ENCODE measurements at regions not wholly inside any gene's neighbourhood (a gene's known extent, or its start where the extent isn't known, plus 50 kb on each side); places are given as distances from the start of the nearest gene placed in this dataset.
"Not testable (repeated sequence)": the region's sequence is repeated elsewhere in the genome, so short reads cannot be mapped to it uniquely, and the experiment has no call there.

DNA sequence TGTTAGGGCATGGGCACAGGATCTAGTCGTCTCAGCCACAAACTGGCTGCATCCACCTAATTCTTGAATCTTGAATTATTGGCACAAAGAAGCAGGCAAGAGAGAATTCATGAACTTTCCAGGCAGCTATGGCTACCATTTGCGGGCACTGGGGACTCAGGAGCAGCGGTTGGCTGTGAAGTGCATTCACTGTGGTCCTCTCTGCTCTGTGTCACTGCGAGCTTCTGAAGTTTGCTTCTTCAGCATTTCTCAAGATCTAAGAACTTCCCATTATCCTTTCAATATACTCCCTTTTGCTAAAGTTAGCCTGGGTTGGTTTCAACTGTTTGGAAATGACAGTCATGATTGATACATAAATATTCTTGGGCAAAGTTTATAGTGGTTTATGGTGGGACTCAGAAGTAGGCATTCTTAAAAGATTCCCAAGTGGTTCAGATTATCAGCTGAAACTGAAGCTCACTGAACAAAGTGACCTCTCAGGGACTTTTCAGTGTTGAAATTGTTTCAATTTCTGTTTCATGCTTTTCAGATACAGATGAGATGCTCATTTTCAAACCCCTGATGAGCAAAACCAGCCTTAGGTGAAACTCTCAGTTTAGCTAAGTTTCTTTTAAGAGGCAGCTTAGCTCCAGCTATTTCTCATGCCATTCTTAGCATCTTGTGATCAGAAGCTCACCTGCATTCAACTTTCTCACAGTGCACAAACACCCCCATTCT lies 1258.3 kb upstream of the GYPC start:
- TF ChIP-seq, protein P1, sequence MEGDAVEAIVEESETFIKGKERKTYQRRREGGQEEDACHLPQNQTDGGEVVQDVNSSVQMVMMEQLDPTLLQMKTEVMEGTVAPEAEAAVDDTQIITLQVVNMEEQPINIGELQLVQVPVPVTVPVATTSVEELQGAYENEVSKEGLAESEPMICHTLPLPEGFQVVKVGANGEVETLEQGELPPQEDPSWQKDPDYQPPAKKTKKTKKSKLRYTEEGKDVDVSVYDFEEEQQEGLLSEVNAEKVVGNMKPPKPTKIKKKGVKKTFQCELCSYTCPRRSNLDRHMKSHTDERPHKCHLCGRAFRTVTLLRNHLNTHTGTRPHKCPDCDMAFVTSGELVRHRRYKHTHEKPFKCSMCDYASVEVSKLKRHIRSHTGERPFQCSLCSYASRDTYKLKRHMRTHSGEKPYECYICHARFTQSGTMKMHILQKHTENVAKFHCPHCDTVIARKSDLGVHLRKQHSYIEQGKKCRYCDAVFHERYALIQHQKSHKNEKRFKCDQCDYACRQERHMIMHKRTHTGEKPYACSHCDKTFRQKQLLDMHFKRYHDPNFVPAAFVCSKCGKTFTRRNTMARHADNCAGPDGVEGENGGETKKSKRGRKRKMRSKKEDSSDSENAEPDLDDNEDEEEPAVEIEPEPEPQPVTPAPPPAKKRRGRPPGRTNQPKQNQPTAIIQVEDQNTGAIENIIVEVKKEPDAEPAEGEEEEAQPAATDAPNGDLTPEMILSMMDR (IDR thresholded peaks at IDR 0.05; ENCODE audit: low read depth, low read length) = no peak
- no peak for DNase-seq (ENCODE audit: low read depth, low spot score)
- no peak overlapping the region for H3K4me3 ChIP-seq (ENCODE audit: low read depth, low read length)
- in situ Hi-C loops (cut with HindIII; ENCODE audit: low sequenced_read_pairs) = no loop called here

DNA sequence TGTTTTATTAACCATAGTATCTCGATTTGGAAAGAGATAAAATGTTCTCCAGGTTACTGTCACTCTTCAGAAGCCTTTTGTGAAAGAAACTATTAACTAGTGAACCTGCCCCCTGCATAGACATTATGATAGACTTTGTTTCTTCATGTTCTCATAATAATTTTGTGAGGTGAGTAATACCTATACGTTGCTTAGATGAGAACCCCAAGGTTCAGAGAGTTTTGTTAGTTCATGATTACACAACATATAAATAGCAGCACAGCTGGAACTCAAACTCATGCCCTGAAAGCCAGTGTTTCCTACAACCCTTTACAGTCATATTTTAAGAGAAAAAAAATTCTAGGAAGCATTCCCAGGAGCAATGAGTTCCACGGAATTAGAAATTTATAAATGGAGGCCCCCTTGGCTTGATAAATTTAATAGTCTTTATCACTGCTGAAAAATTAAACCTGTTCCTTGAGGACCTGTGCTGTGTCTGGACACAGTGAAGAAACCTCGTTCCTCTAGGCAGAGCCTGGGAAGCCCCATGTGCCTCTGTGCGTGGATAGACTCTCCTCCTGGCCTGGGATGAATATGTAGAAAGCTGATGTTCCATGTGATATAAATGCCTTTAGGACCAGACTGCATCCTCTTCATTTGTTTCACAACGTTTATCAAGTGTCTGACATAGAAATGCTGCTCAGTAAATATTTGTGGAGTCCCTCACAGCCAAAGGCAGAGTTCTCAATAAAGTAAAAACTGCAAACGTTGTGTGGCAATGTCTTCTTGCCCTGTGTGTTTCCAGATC lies 1257.0 kb upstream of the GYPC start:
- DNase-seq (ENCODE audit: low read depth, low spot score) = no peak
- in situ Hi-C loops (cut with HindIII; ENCODE audit: low sequenced_read_pairs) = no loop called here
- TF ChIP-seq, protein P1 (IDR thresholded peaks at IDR 0.05; ENCODE audit: low read depth, low read length) = no peak
- H3K4me3 ChIP-seq (ENCODE audit: low read depth, low read length) = no peak overlapping the region

DNA sequence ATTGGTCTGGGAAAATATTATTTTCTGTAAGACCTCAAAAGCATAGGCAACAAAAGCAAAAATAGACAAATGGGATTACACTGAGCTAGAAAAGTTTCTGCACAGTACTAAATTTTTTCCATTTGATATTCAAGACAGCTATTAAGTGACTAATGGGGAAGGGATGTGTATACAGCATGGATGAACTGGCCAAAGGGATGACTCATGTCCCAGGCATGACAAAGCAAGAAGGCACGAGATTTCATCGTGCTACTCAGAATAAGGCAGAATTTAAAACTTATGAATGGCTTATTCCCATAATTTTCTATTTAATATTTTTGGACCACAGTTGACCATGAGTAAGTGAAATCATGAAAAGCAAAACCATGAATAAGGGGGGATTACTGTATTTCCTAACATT lies 1250.1 kb upstream of the GYPC start:
- in situ Hi-C loops (cut with HindIII; ENCODE audit: low sequenced_read_pairs) = no loop called here
- peak; percentile 92 for DNase-seq (ENCODE audit: low read depth, low spot score)
- no peak overlapping the region for H3K4me3 ChIP-seq (ENCODE audit: low read depth, low read length)
- TF ChIP-seq, protein P1 (IDR thresholded peaks at IDR 0.05; ENCODE audit: low read depth, low read length) = no peak

DNA sequence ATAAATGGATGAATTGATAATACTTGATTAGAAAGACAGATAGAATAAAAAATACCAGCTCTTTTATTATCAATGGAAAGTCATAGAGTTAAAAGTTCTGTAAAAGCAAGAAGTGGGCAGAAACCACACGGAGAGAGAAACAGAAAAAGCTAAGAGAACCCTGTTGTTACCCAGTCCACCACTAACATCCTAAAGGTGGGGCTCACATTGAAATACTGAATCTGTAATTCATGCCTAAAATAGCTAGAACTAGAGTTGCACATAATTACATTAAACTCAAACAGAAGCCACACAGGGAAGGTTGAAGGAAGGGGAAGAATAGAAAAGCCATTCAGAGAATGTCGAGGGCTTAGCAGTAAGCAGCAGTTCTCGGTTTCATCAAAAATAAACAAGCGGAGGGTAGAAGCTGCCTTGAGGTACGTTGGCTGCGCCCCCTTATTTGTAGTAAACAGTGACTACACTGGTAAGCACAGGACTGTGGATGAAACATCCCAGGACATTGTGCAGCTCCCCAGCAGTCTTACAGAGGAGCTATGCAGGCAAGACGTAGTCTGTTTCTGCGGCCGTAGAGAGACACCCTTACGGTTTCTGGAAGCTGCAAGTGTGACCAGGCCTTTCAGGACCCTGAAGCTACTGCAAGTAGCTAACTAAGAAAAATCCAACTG lies 1247.0 kb upstream of the GYPC start:
- in situ Hi-C loops (cut with HindIII; ENCODE audit: low sequenced_read_pairs) = no loop called here
- TF ChIP-seq, protein P1 (IDR thresholded peaks at IDR 0.05; ENCODE audit: low read depth, low read length) = no peak

DNA sequence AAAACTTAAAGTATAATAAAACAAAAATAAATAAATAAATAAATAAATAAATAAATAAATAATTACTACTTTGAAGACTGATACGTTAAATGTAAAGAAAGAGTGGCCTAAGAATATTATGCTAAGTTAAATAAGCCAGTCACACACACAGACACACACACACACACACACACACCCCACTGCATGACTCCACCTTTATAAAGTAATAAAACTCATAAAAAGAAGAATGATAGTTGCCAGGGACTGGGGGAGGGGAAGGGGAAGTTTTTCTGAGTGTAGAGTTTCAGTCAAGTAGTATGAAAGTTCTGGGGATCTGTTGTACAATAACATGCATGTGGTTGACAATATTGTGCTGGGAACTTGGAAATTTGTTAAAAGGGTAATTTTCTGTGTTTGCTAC lies 1237.5 kb upstream of the GYPC start:
- in situ Hi-C loops (cut with HindIII; ENCODE audit: low sequenced_read_pairs) = no loop called here
- DNase-seq (ENCODE audit: low read depth, low spot score) = no peak
- no peak overlapping the region for H3K4me3 ChIP-seq (ENCODE audit: low read depth, low read length)
- TF ChIP-seq, protein P1 (IDR thresholded peaks at IDR 0.05; ENCODE audit: low read depth, low read length) = no peak

More for the DNA sequence above, 1247.0 kb upstream of the GYPC start:
- H3K4me3 ChIP-seq (ENCODE audit: low read depth, low read length) = no peak overlapping the region
- DNase-seq (ENCODE audit: low read depth, low spot score) = no peak

DNA sequence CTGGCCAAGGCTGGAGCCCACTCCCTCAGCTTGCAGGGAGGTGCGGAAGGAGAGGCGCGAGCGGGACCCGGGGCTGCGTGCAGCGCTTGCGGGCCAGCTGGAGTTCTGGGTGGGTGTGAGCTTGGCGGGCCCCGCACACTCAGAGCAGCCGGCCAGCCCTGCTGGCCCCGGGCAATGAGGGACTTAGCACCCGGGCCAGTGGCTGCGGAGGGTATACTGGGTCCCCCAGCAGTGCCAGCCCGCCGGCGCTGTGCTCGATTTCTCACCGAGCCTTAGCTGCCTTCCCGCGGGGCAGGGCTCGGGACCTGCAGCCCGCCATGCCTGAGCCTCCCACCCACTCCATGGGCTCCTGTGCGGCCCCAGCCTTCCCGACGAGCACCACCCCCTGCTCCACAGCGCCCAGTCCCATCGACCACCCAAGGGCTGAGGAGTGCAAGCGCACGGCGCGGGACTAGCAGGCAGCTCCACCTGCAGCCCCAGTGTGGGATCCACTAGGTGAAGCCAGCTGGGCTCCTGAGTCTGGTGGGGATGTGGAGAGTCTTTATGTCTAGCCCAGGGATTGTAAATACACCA lies 1233.7 kb upstream of the GYPC start:
- H3K4me3 ChIP-seq (ENCODE audit: low read depth, low read length); in situ Hi-C loops (cut with HindIII; ENCODE audit: low sequenced_read_pairs); DNase-seq (ENCODE audit: low read depth, low spot score): not testable (repeated sequence)

Data from astrocyte of the spinal cord (primary cell).